GM20000 (cell line): ENCODE measurements at regions not wholly inside any gene's neighbourhood (a gene's known extent, or its start where the extent isn't known, plus 50 kb on each side); places are given as distances from the start of the nearest gene placed in this dataset.

Experiments
- DNase-seq: peaks from one replicate; pipeline ENCODE4 v3.0.0; 2012; ENCODE audit warnings: low spot score
- CTCF ChIP-seq: IDR thresholded peaks from 2 replicates; pipeline ENCODE4 v1.5.1; 2012; ENCODE audit warnings: mild to moderate bottlenecking, control low read depth; ENCODE audit errors: extremely low read depth, missing control alignments

- DNase-seq = no peak
- no peak for TF ChIP-seq CTCF
These were observed 196.1 kb upstream of the GALNT17 start for GRCh38 chr7:70935854-70936253.

- DNase-seq = no peak
- no peak for TF ChIP-seq CTCF
These were observed 194.5 kb upstream of the GALNT17 start for GRCh38 chr7:70937424-70937823.

- DNase-seq = no peak
- no peak for TF ChIP-seq CTCF
These were observed 191.3 kb upstream of the GALNT17 start for GRCh38 chr7:70940597-70940996.

GRCh38 chr7:70942791-70943190, 189.2 kb upstream of the GALNT17 start:
- TF ChIP-seq CTCF = no peak
- no peak for DNase-seq

- TF ChIP-seq CTCF = no peak
- no peak for DNase-seq
These were observed 187.4 kb upstream of the GALNT17 start for GRCh38 chr7:70944516-70944915.

- DNase-seq = no peak
- TF ChIP-seq CTCF = no peak
These were observed 184.8 kb upstream of the GALNT17 start for GRCh38 chr7:70947181-70947580.

GRCh38 chr7:70949862-70950261, 182.1 kb upstream of the GALNT17 start:
- TF ChIP-seq CTCF = no peak
- DNase-seq = no peak
